BLaER1 (cell line): ENCODE measurements at regions not wholly inside any gene's neighbourhood (a gene's known extent, or its start where the extent isn't known, plus 50 kb on each side); places are given as distances from the start of the nearest gene placed in this dataset.
"Not testable (repeated sequence)": the region's sequence is repeated elsewhere in the genome, so short reads cannot be mapped to it uniquely, and the experiment has no call there.

ENCODE experiments used
- H3K27ac ChIP-seq: shearing (Covaris generic); formaldehyde crosslinking; 2 replicates; pipeline ENCODE4 v1.8.1; 2022
- H3K27me3 ChIP-seq: shearing (Covaris generic); formaldehyde crosslinking; 2 replicates; pipeline ENCODE4 v1.8.1; 2022
- H3K36me3 ChIP-seq: shearing (Covaris generic); formaldehyde crosslinking; 2 replicates; pipeline ENCODE4 v1.8.1; 2022
- H3K4me1 ChIP-seq: shearing (Covaris generic); formaldehyde crosslinking; 2 replicates; pipeline ENCODE4 v1.8.1; 2022
- H3K4me2 ChIP-seq: shearing (Covaris generic); formaldehyde crosslinking; 2 replicates; pipeline ENCODE4 v1.8.1; 2022
- H3K4me3 ChIP-seq: shearing (Covaris generic); formaldehyde crosslinking; 2 replicates; pipeline ENCODE4 v1.8.1; 2022
- H3K9ac ChIP-seq: shearing (Covaris generic); formaldehyde crosslinking; 2 replicates; pipeline ENCODE4 v1.8.1; 2022
- H3K9me3 ChIP-seq: shearing (Covaris generic); formaldehyde crosslinking; 2 replicates; pipeline ENCODE4 v1.8.1; 2022
- H4K20me1 ChIP-seq: shearing (Covaris generic); formaldehyde crosslinking; 2 replicates; pipeline ENCODE4 v1.8.1; 2022
- Cebpa-rat ChIP-seq: shearing (Covaris generic); IDR thresholded peaks from 2 replicates; pipeline ENCODE4 v1.8.1; 2022

GRCh38 chr2:16973586-16974286 is 308.1 kb upstream of the CYRIA start:
- H3K9me3 ChIP-seq = no peaks in the 10 kb centered on the region
- no peak overlapping the region for H3K4me2 ChIP-seq
- H3K9ac ChIP-seq = no peak overlapping the region
- no peak for TF ChIP-seq Cebpa-rat
- H3K27me3 ChIP-seq = no peaks in the 10 kb centered on the region
- H3K4me1 ChIP-seq = no peaks in the 10 kb centered on the region
- H3K4me3 ChIP-seq = no peak overlapping the region
- H3K27ac ChIP-seq = no peak overlapping the region
- no peaks in the 10 kb centered on the region for H4K20me1 ChIP-seq
- no peaks in the 10 kb centered on the region for H3K36me3 ChIP-seq

GRCh38 chr2:16972276-16972675 is 306.6 kb upstream of the CYRIA start:
- no peak overlapping the region for H3K4me3 ChIP-seq
- no peaks in the 10 kb centered on the region for H3K9me3 ChIP-seq
- no peak overlapping the region for H3K9ac ChIP-seq
- H3K27me3 ChIP-seq = no peaks in the 10 kb centered on the region
- H3K36me3 ChIP-seq = no peaks in the 10 kb centered on the region
- TF ChIP-seq Cebpa-rat = no peak
- no peak overlapping the region for H3K27ac ChIP-seq
- H3K4me1 ChIP-seq = no peaks in the 10 kb centered on the region
- H4K20me1 ChIP-seq = no peaks in the 10 kb centered on the region
- no peak overlapping the region for H3K4me2 ChIP-seq

DNA sequence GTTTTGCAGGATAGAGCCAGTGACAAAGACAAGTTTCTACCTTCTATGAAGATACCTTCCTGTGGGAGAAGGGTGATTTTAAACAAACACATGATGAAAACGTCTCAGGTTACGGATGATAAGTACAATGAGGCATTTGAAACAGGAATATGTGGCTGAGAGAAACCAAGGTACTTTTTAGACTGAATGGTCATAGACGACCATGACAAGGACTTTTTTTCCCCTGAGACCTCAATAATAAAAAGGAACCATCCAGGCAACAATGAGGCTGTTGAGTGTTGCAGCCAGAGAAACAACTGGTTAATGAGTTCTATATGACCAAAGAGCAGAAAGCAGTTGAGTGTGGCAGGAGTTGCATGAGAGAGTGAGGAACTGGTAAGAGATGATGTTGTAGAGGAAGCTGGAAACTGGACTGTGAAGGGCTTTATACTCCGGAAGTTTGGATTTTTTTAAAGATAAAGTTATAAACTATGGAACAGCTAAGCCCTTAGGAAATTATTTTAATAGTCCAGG is 306.1 kb upstream of the CYRIA start:
- H4K20me1 ChIP-seq = no peaks in the 10 kb centered on the region
- H3K9me3 ChIP-seq = no peaks in the 10 kb centered on the region
- no peaks in the 10 kb centered on the region for H3K36me3 ChIP-seq
- no peak for TF ChIP-seq Cebpa-rat
- no peak overlapping the region for H3K4me2 ChIP-seq
- no peaks in the 10 kb centered on the region for H3K4me1 ChIP-seq
- no peak overlapping the region for H3K9ac ChIP-seq
- H3K4me3 ChIP-seq = no peak overlapping the region
- no peaks in the 10 kb centered on the region for H3K27me3 ChIP-seq
- H3K27ac ChIP-seq = no peak overlapping the region

GRCh38 chr2:16970948-16971347 is 305.3 kb upstream of the CYRIA start:
- not testable (repeated sequence) for H3K4me1 ChIP-seq, H3K27me3 ChIP-seq, H3K27ac ChIP-seq, H3K4me2 ChIP-seq, H3K9ac ChIP-seq, H3K9me3 ChIP-seq, H3K36me3 ChIP-seq, H3K4me3 ChIP-seq, H4K20me1 ChIP-seq

GRCh38 chr2:16962505-16962904 is 296.9 kb upstream of the CYRIA start:
- no peaks in the 10 kb centered on the region for H3K27me3 ChIP-seq
- H4K20me1 ChIP-seq = no peaks in the 10 kb centered on the region
- H3K9me3 ChIP-seq = no peaks in the 10 kb centered on the region
- H3K4me1 ChIP-seq = no peaks in the 10 kb centered on the region
- TF ChIP-seq Cebpa-rat = no peak
- no peak overlapping the region for H3K4me3 ChIP-seq
- no peak overlapping the region for H3K9ac ChIP-seq
- H3K4me2 ChIP-seq = no peak overlapping the region
- H3K27ac ChIP-seq = no peak overlapping the region
- H3K36me3 ChIP-seq = no peaks in the 10 kb centered on the region

DNA sequence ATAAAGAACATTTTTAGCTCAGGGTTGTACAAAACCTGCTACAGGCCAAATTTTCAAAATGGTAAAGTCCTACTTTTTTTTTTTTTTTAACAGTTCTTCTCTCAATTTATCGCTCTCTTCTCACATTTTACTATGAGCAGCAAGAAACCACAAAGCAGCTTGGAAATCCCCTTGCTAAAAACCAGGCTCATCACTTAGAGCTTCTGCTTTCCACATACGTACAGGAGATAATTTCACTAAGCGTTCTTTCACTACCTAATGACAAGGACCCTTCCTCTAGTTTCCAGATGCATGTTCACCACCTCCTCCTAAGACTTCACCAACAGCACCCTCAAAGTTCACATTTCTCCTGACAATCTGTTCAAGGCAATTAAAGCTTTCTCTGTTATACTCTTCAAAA is 294.9 kb upstream of the CYRIA start:
- TF ChIP-seq Cebpa-rat = no peak
- no peaks in the 10 kb centered on the region for H3K4me1 ChIP-seq
- no peak overlapping the region for H3K27ac ChIP-seq
- no peaks in the 10 kb centered on the region for H3K36me3 ChIP-seq
- H3K4me3 ChIP-seq = no peak overlapping the region
- no peak overlapping the region for H3K4me2 ChIP-seq
- no peaks in the 10 kb centered on the region for H4K20me1 ChIP-seq
- H3K9ac ChIP-seq = no peak overlapping the region
- no peaks in the 10 kb centered on the region for H3K27me3 ChIP-seq
- H3K9me3 ChIP-seq = no peaks in the 10 kb centered on the region

DNA sequence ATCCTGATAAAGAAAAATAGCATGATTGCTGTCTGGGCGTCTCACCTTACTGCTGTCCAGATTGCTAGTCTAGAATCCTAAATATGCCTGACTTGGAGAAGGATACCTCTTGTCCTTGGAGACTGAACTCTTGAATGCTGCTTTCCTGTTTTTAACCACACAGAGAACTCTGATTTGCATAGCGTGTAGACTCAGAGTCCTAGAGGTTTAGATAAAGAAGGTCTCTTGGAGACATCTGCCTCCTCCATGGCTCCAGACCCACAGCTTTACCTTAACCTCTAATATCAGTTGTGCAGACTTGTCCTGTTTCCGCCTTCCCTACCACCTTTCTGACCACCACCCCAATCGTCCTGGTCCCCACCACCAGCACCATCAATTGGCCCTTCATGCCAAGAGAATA is 292.6 kb upstream of the CYRIA start:
- H3K4me3 ChIP-seq = no peak overlapping the region
- H3K4me2 ChIP-seq = no peak overlapping the region
- H3K4me1 ChIP-seq = no peaks in the 10 kb centered on the region
- no peaks in the 10 kb centered on the region for H3K9me3 ChIP-seq
- H3K9ac ChIP-seq = no peak overlapping the region
- no peaks in the 10 kb centered on the region for H4K20me1 ChIP-seq
- no peaks in the 10 kb centered on the region for H3K36me3 ChIP-seq
- no peaks in the 10 kb centered on the region for H3K27me3 ChIP-seq
- H3K27ac ChIP-seq = no peak overlapping the region
- no peak for TF ChIP-seq Cebpa-rat

- TF ChIP-seq Cebpa-rat = no peak
- Histone ChIP-seq H3K27me3 (no peaks in the 10 kb centered on the region), H3K4me2 (no peak overlapping the region), H3K9ac (no peak overlapping the region), H3K4me3 (no peak overlapping the region), H3K36me3 (no peaks in the 10 kb centered on the region), H4K20me1 (no peaks in the 10 kb centered on the region), H3K27ac (no peak overlapping the region), H3K4me1 (no peaks in the 10 kb centered on the region), H3K9me3 (no peaks in the 10 kb centered on the region)
Measured at GRCh38 chr2:16952805-16953204, 287.2 kb upstream of the CYRIA start.

GRCh38 chr2:16952368-16952767 is 286.7 kb upstream of the CYRIA start:
- Histone ChIP-seq H3K36me3 (no peaks in the 10 kb centered on the region), H3K27me3 (no peaks in the 10 kb centered on the region), H3K4me2 (no peak overlapping the region), H3K9me3 (no peaks in the 10 kb centered on the region), H3K4me1 (no peaks in the 10 kb centered on the region), H3K4me3 (no peak overlapping the region), H3K27ac (no peak overlapping the region), H4K20me1 (no peaks in the 10 kb centered on the region), H3K9ac (no peak overlapping the region)
- no peak for TF ChIP-seq Cebpa-rat

- Histone ChIP-seq H3K27me3 (no peaks in the 10 kb centered on the region), H3K36me3 (no peaks in the 10 kb centered on the region), H3K4me1 (no peaks in the 10 kb centered on the region), H3K27ac (no peak overlapping the region), H3K9me3 (no peaks in the 10 kb centered on the region), H3K4me3 (no peak overlapping the region), H3K9ac (no peak overlapping the region), H4K20me1 (no peaks in the 10 kb centered on the region), H3K4me2 (no peak overlapping the region)
- TF ChIP-seq Cebpa-rat = no peak
Measured at GRCh38 chr2:16950436-16950835, 284.8 kb upstream of the CYRIA start.

DNA sequence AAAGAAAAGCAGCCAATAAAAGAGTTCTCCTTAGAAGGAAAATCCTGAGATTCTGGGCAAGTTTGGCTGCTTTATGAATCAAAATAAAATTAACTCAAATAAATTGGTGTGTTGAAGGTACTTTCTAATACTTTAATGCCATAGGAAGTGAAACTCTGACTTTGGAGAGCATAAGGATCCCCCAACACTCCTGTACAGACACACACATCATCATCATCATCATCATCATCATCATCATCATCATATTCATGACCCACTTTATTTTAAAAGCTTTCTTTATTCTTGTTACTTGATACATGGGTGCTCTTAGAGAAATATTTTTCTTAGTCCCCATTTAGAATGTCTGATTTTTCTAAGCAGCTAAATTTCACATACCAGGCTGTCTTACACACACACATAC is 283.1 kb upstream of the CYRIA start:
- no peak overlapping the region for H3K4me2 ChIP-seq
- no peak for TF ChIP-seq Cebpa-rat

More for the DNA sequence above, 283.1 kb upstream of the CYRIA start:
- Histone ChIP-seq H3K36me3 (no peaks in the 10 kb centered on the region), H3K9ac (no peak overlapping the region), H3K9me3 (no peaks in the 10 kb centered on the region), H3K27me3 (no peaks in the 10 kb centered on the region), H3K4me1 (no peaks in the 10 kb centered on the region), H4K20me1 (no peaks in the 10 kb centered on the region), H3K4me3 (no peak overlapping the region), H3K27ac (no peak overlapping the region)
